B cell (primary cell): ENCODE measurements at regions not wholly inside any gene's neighbourhood (a gene's known extent, or its start where the extent isn't known, plus 50 kb on each side); places are given as distances from the start of the nearest gene placed in this dataset.

Source experiments
- EZH2 ChIP-seq: IDR thresholded peaks from 2 replicates; pipeline ENCODE4 v1.6.1; 2012; ENCODE audit warnings: borderline replicate concordance, low read depth, mild to moderate bottlenecking, moderate library complexity, low read length; ENCODE audit not compliant: insufficient read depth, poor library complexity, severe bottlenecking
- TF ChIP-seq, protein P1 (sequence below): fragments of 200-600 bp; IDR thresholded peaks from one replicate; pipeline ENCODE4 v1.8.0; 2022; ENCODE audit warnings: antibody characterized with exemption, mild to moderate bottlenecking

DNA sequence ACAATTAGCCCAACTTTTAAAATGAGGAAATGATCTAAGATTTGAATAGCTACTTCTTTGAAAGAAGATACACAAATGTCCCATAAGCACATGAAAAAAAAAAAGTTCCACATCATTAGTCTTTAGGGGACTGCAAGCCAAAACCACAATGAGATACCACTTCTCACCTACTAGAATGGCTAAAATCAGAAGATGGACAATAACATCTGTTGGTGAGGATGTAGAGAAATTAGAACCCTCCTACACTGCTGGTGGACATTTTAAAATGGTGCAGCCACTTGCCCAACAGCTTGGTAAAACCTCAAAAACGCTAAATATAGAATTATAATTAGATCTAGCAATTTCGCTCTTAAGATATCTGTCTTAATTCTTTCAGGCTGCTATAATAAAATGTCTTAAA is 77.1 kb downstream of the MEX3B start:
- no peak for TF ChIP-seq EZH2
- TF ChIP-seq, protein P1, sequence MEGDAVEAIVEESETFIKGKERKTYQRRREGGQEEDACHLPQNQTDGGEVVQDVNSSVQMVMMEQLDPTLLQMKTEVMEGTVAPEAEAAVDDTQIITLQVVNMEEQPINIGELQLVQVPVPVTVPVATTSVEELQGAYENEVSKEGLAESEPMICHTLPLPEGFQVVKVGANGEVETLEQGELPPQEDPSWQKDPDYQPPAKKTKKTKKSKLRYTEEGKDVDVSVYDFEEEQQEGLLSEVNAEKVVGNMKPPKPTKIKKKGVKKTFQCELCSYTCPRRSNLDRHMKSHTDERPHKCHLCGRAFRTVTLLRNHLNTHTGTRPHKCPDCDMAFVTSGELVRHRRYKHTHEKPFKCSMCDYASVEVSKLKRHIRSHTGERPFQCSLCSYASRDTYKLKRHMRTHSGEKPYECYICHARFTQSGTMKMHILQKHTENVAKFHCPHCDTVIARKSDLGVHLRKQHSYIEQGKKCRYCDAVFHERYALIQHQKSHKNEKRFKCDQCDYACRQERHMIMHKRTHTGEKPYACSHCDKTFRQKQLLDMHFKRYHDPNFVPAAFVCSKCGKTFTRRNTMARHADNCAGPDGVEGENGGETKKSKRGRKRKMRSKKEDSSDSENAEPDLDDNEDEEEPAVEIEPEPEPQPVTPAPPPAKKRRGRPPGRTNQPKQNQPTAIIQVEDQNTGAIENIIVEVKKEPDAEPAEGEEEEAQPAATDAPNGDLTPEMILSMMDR, result no peak
